GM10266 (cell line): ENCODE measurements at regions not wholly inside any gene's neighbourhood (a gene's known extent, or its start where the extent isn't known, plus 50 kb on each side); places are given as distances from the start of the nearest gene placed in this dataset.

ENCODE experiments used
- DNase-seq: peaks from one replicate; pipeline ENCODE4 v3.0.0; 2012; ENCODE audit errors: extremely low spot score
- CTCF ChIP-seq: IDR thresholded peaks from 2 replicates; pipeline ENCODE4 v1.5.1; 2012; ENCODE audit warnings: mild to moderate bottlenecking, low read depth; ENCODE audit not compliant: control insufficient read depth, insufficient read depth; ENCODE audit errors: missing control alignments

- no peak for TF ChIP-seq CTCF
- no peak for DNase-seq
These were observed 468.9 kb downstream of the MCTP2 start for GRCh38 chr15:94700211-94700610.

GRCh38 chr15:94701281-94701985 is 470.1 kb downstream of the MCTP2 start:
- TF ChIP-seq CTCF = no peak
- DNase-seq = no peak

- no peak for DNase-seq
These were observed 472.2 kb downstream of the MCTP2 start for GRCh38 chr15:94703596-94703995.

GRCh38 chr15:94704421-94704820 is 473.1 kb downstream of the MCTP2 start:
- no peak for TF ChIP-seq CTCF
- DNase-seq = no peak

More at GRCh38 chr15:94703596-94703995, 472.2 kb downstream of the MCTP2 start:
- no peak for TF ChIP-seq CTCF

- DNase-seq = no peak
- TF ChIP-seq CTCF = no peak
These were observed 473.6 kb downstream of the MCTP2 start for GRCh38 chr15:94704946-94705345.

GRCh38 chr15:94709319-94709718 is 478.0 kb downstream of the MCTP2 start:
- DNase-seq = no peak
- TF ChIP-seq CTCF = no peak

- no peak for TF ChIP-seq CTCF
These were observed 490.8 kb downstream of the MCTP2 start for GRCh38 chr15:94722024-94722636.

More at GRCh38 chr15:94722024-94722636, 490.8 kb downstream of the MCTP2 start:
- no peak for DNase-seq
